HG02678 (cell line): ENCODE measurements at regions not wholly inside any gene's neighbourhood (a gene's known extent, or its start where the extent isn't known, plus 50 kb on each side); places are given as distances from the start of the nearest gene placed in this dataset.
"Not testable (repeated sequence)": the region's sequence is repeated elsewhere in the genome, so short reads cannot be mapped to it uniquely, and the experiment has no call there.

Experiments
- ATAC-seq: cut with Tn5 transposase; IDR thresholded peaks from one replicate; pipeline ENCODE4 v1.9.1; 2021; ENCODE audit warnings: mild to moderate bottlenecking, moderate library complexity; ENCODE audit not compliant: unreplicated experiment

GRCh38 chr14:83838226-83838625 lies 1691.7 kb upstream of the FLRT2 start:
- ATAC-seq: no peak

- no peak for ATAC-seq
These were observed 1687.4 kb upstream of the FLRT2 start for GRCh38 chr14:83842547-83842946.

- ATAC-seq: no peak
These were observed 1682.8 kb upstream of the FLRT2 start for GRCh38 chr14:83847102-83847501.

GRCh38 chr14:83850092-83850491 lies 1679.9 kb upstream of the FLRT2 start:
- ATAC-seq: no peak

GRCh38 chr14:83856334-83856733 lies 1673.6 kb upstream of the FLRT2 start:
- no peak for ATAC-seq

GRCh38 chr14:83860631-83861155 lies 1669.3 kb upstream of the FLRT2 start:
- ATAC-seq: no peak

- no peak for ATAC-seq
These were observed 1666.7 kb upstream of the FLRT2 start for GRCh38 chr14:83863042-83863774.

- no peak for ATAC-seq
These were observed 1665.8 kb upstream of the FLRT2 start for GRCh38 chr14:83864106-83864505.

- ATAC-seq: no peak
These were observed 1662.2 kb upstream of the FLRT2 start for GRCh38 chr14:83867566-83868225.

- ATAC-seq: no peak
These were observed 1659.2 kb upstream of the FLRT2 start for GRCh38 chr14:83870546-83871270.

GRCh38 chr14:83873669-83874068 lies 1656.3 kb upstream of the FLRT2 start:
- ATAC-seq: no peak

GRCh38 chr14:83874662-83875061 lies 1655.3 kb upstream of the FLRT2 start:
- no peak for ATAC-seq

GRCh38 chr14:83883732-83884131 lies 1646.2 kb upstream of the FLRT2 start:
- ATAC-seq: no peak

- ATAC-seq: no peak
These were observed 1644.1 kb upstream of the FLRT2 start for GRCh38 chr14:83885837-83886293.

- no peak for ATAC-seq
These were observed 1642.1 kb upstream of the FLRT2 start for GRCh38 chr14:83887866-83888265.

GRCh38 chr14:83893447-83893846 lies 1636.5 kb upstream of the FLRT2 start:
- ATAC-seq: no peak

- ATAC-seq: no peak
These were observed 1635.4 kb upstream of the FLRT2 start for GRCh38 chr14:83894568-83894967.

GRCh38 chr14:83898558-83898957 lies 1631.4 kb upstream of the FLRT2 start:
- ATAC-seq: not testable (repeated sequence)

- ATAC-seq: no peak
These were observed 1630.2 kb upstream of the FLRT2 start for GRCh38 chr14:83899706-83900105.

GRCh38 chr14:83905157-83905556 lies 1624.8 kb upstream of the FLRT2 start:
- ATAC-seq: no peak

GRCh38 chr14:83908419-83908818 lies 1621.5 kb upstream of the FLRT2 start:
- no peak for ATAC-seq

GRCh38 chr14:83909507-83909906 lies 1620.4 kb upstream of the FLRT2 start:
- ATAC-seq: no peak
